Body of pancreas (tissue), 4 donors: ENCODE measurements at regions not wholly inside any gene's neighbourhood (a gene's known extent, or its start where the extent isn't known, plus 50 kb on each side); places are given as distances from the start of the nearest gene placed in this dataset.

ENCODE experiments used
- POLR2A ChIP-seq, 3 donors: fragments of 450-650 bp; IDR thresholded peaks; one replicate each; pipeline ENCODE4 v1.6.1; 2016; ENCODE audit warnings: antibody characterized with exemption in 3 of 3, mild to moderate bottlenecking in 2 of 3
- TF ChIP-seq, protein P1 (sequence below), 7 experiments: fragments of 450-650 bp in 4 of 7; fragments of 200-600 bp in 3 of 7; sonication (generic) in 3 of 7; IDR thresholded peaks; one replicate each; pipeline ENCODE4 v1.5.1; 2016 to 2019; ENCODE audit warnings: antibody characterized with exemption in 7 of 7

DNA sequence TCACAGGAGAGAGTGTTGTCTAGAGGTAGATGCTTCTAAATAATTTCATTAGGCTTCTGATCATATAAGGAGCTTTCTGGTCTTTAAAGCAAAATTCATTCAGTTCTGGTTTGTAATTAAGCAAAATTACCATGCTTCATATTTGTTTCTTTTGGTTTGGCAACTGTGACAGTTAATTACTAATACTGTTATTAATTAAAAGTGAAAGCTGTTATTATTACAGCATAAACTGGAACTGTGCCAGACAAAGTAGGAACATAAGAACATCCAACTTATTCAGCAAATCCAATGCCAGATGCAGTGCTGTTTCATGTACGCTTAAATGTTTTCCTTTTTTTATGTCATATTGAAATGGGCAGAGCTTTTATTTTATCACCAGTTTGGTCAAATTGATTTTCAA, 70.4 kb upstream of the DAB2 start:
- TF ChIP-seq, protein P1, sequence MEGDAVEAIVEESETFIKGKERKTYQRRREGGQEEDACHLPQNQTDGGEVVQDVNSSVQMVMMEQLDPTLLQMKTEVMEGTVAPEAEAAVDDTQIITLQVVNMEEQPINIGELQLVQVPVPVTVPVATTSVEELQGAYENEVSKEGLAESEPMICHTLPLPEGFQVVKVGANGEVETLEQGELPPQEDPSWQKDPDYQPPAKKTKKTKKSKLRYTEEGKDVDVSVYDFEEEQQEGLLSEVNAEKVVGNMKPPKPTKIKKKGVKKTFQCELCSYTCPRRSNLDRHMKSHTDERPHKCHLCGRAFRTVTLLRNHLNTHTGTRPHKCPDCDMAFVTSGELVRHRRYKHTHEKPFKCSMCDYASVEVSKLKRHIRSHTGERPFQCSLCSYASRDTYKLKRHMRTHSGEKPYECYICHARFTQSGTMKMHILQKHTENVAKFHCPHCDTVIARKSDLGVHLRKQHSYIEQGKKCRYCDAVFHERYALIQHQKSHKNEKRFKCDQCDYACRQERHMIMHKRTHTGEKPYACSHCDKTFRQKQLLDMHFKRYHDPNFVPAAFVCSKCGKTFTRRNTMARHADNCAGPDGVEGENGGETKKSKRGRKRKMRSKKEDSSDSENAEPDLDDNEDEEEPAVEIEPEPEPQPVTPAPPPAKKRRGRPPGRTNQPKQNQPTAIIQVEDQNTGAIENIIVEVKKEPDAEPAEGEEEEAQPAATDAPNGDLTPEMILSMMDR (IDR thresholded peaks at IDR 0.05), result no peak
- no peak for TF ChIP-seq POLR2A (IDR thresholded peaks at IDR 0.05)
